GM23248 (cell line): ENCODE measurements at regions not wholly inside any gene's neighbourhood (a gene's known extent, or its start where the extent isn't known, plus 50 kb on each side); places are given as distances from the start of the nearest gene placed in this dataset.

Source experiments
- DNase-seq: peaks from one replicate; pipeline ENCODE4 v3.0.0-alpha.2; 2015
- H2AFZ ChIP-seq: fragments of 200-600 bp; sonication (generic); 2 replicates; pipeline ENCODE4 v1.6.1; 2016; ENCODE audit warnings: antibody characterized with exemption
- H3F3A ChIP-seq: fragments of 200-600 bp; sonication (generic); 2 replicates; pipeline ENCODE4 v1.6.1; 2016; ENCODE audit warnings: mild to moderate bottlenecking, antibody characterized with exemption, mixed run types; ENCODE audit not compliant: insufficient read depth
- H3K27ac ChIP-seq: fragments of 200-600 bp; sonication (generic); 2 replicates; pipeline ENCODE4 v1.5.1; 2016; ENCODE audit warnings: mild to moderate bottlenecking
- H3K27me3 ChIP-seq: fragments of 200-600 bp; sonication (generic); replicated peaks from 2 replicates; pipeline ENCODE4 v1.6.1; 2016; ENCODE audit warnings: mild to moderate bottlenecking; ENCODE audit not compliant: insufficient read depth
- H3K36me3 ChIP-seq: fragments of 200-600 bp; sonication (generic); 2 replicates; pipeline ENCODE4 v1.6.1; 2016; ENCODE audit warnings: low read depth, mild to moderate bottlenecking
- H3K4me1 ChIP-seq: fragments of 200-600 bp; sonication (generic); 2 replicates; pipeline ENCODE4 v1.6.1; 2016; ENCODE audit warnings: mild to moderate bottlenecking; ENCODE audit not compliant: insufficient read depth
- H3K4me2 ChIP-seq: fragments of 200-600 bp; sonication (generic); one replicate; pipeline ENCODE4 v1.6.1; 2016; ENCODE audit warnings: mild to moderate bottlenecking; ENCODE audit not compliant: unreplicated experiment
- H3K4me3 ChIP-seq: fragments of 200-600 bp; sonication (generic); 2 replicates; pipeline ENCODE4 v1.5.1; 2016; ENCODE audit warnings: mild to moderate bottlenecking
- H3K79me2 ChIP-seq: fragments of 200-600 bp; sonication (generic); 2 replicates; pipeline ENCODE4 v1.6.1; 2016; ENCODE audit warnings: mild to moderate bottlenecking; ENCODE audit not compliant: insufficient read depth
- H3K9ac ChIP-seq: fragments of 200-600 bp; sonication (generic); 2 replicates; pipeline ENCODE4 v1.6.1; 2016; ENCODE audit warnings: mild to moderate bottlenecking
- H3K9me2 ChIP-seq: fragments of 200-600 bp; sonication (generic); 2 replicates; pipeline ENCODE4 v1.6.1; 2016; ENCODE audit warnings: mixed run types, mild to moderate bottlenecking, moderate library complexity; ENCODE audit not compliant: insufficient read depth
- H3K9me3 ChIP-seq: fragments of 200-600 bp; sonication (generic); one replicate; pipeline ENCODE4 v1.6.1; 2017; ENCODE audit warnings: low read depth
- H4K20me1 ChIP-seq: fragments of 200-600 bp; sonication (generic); 2 replicates; pipeline ENCODE4 v1.6.0; 2016; ENCODE audit not compliant: insufficient read depth
- EZH2 ChIP-seq: fragments of 200-600 bp; sonication (generic); IDR thresholded peaks from 2 replicates; pipeline ENCODE4 v1.6.1; 2018; ENCODE audit warnings: antibody characterized with exemption, mild to moderate bottlenecking; ENCODE audit not compliant: insufficient read depth, poor library complexity, severe bottlenecking
- EZH2phosphoT487 ChIP-seq: fragments of 200-600 bp; sonication (generic); IDR thresholded peaks from 2 replicates; pipeline ENCODE4 v1.6.1; 2018; ENCODE audit warnings: antibody characterized with exemption, moderate library complexity, mild to moderate bottlenecking, low read depth; ENCODE audit not compliant: insufficient read depth
- WGBS, 2 experiments: methylation state at CpG; one replicate each; pipeline ENCODE4 v1.1.6; 2015 to 2017; ENCODE audit warnings: low lambda C conversion rate in 2 of 2, low coverage in 1 of 2; ENCODE audit errors: missing lambda C conversion rate in 2 of 2; 5-methylcytosine and 5-hydroxymethylcytosine counted together
- in situ Hi-C: fragments of 300-500 bp; cut with MboI; formaldehyde crosslinking; loops from 2 replicates; pipeline ENCODE4 v1.15.0; 2020

DNA sequence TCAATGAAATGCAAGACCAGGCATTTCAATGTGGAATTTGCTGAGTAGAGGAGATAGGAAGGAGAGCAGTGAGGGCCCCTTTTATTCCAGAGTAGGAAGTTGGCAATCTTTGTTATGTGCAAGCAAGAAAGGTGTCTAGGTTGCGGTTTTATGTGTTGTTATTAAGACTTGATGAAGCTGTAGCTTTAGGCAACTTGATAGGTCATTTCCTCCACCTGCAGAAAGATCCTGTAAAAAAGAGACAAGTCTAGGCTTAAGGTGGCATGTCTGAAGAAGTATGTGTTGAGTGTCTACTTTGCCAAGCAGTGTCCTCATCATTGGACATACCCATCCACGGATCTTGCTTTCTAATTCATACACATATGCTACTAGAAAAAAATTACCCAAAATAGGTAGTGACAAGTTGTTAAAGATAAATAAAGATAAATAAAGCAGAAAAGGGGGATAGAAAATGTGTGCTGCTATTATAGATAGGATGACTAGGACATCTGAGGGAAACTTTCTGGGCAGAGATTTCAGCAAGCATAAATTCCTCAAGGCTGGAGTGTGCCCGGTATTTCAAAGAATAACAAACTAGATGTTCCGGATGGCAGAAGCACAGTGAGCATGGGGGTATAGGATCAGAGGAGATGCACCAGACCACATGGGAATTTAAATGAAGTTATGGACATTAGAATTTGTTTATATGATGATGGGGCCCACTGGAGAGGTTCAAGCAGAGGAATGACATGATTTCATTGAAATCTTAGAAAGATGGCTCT, 335.0 kb downstream of the TGFB2 start:
- TF ChIP-seq EZH2phosphoT487, result no peak
- no peak for TF ChIP-seq EZH2
- H3K9ac ChIP-seq, result no peak overlapping the region
- H3K79me2 ChIP-seq, result no peaks in the 10 kb centered on the region
- peaks cover 7% of the 10 kb centered on the region for H3K4me1 ChIP-seq
- H3K27ac ChIP-seq, result no peak overlapping the region
- no peak overlapping the region for H3K4me3 ChIP-seq
- H3K27me3 ChIP-seq, result peaks cover 20% of the 10 kb centered on the region
- no peaks in the 10 kb centered on the region for H3K9me2 ChIP-seq
- no peak overlapping the region for H3K4me2 ChIP-seq
- H2AFZ ChIP-seq, result no peak overlapping the region
- 87 to 91% methylated on average over 4 of the region's 4 CpGs for WGBS, 2 experiments
- no peaks in the 10 kb centered on the region for H3K9me3 ChIP-seq
- DNase-seq, result no peak
- no peaks in the 10 kb centered on the region for H3K36me3 ChIP-seq
- H3F3A ChIP-seq, result no peaks in the 10 kb centered on the region
- no peaks in the 10 kb centered on the region for H4K20me1 ChIP-seq
- in situ Hi-C loops, result no loop called here

GRCh38 chr1:218683242-218683641, 338.1 kb downstream of the TGFB2 start:
- Histone ChIP-seq H3K4me2 (no peak overlapping the region), H4K20me1 (no peaks in the 10 kb centered on the region), H3K27me3 (peaks cover 21% of the 10 kb centered on the region), H3K4me3 (no peak overlapping the region), H3K4me1 (peaks cover 10% of the 10 kb centered on the region), H3K9ac (no peak overlapping the region), H3K9me2 (no peaks in the 10 kb centered on the region), H3K36me3 (no peaks in the 10 kb centered on the region), H3K9me3 (no peaks in the 10 kb centered on the region), H3F3A (0 out of 2 replicates have a peak, but pooled peaks cover 6% of the 10 kb centered on the region), H2AFZ (no peak overlapping the region), H3K79me2 (no peaks in the 10 kb centered on the region), H3K27ac (no peak overlapping the region)
- TF ChIP-seq EZH2phosphoT487 (no peak), EZH2 (no peak)
- in situ Hi-C loops, result no loop called here
- DNase-seq, result no peak
- WGBS, 2 experiments, result 68 to 82% methylated on average over 2 of the region's 2 CpGs

GRCh38 chr1:218686258-218686657, 341.1 kb downstream of the TGFB2 start:
- no peak overlapping the region for H2AFZ ChIP-seq
- peaks cover 3% of the 10 kb centered on the region; the same call in 1 of the 2 replicates for H3K4me1 ChIP-seq
- no peak overlapping the region for H3K4me3 ChIP-seq
- no peaks in the 10 kb centered on the region for H3K9me2 ChIP-seq
- 0 out of 2 replicates have a peak, but pooled peaks cover 6% of the 10 kb centered on the region for H3F3A ChIP-seq
- no peaks in the 10 kb centered on the region for H3K79me2 ChIP-seq
- no peaks in the 10 kb centered on the region for H3K9me3 ChIP-seq
- TF ChIP-seq EZH2phosphoT487, result peak; percentile 96
- no peak for TF ChIP-seq EZH2
- H4K20me1 ChIP-seq, result no peaks in the 10 kb centered on the region
- in situ Hi-C loops, result no loop called here
- no peaks in the 10 kb centered on the region for H3K36me3 ChIP-seq
- no peak overlapping the region for H3K9ac ChIP-seq
- H3K27ac ChIP-seq, result no peak overlapping the region
- peak; percentile 72 for DNase-seq
- H3K27me3 ChIP-seq, result peaks cover 40% of the 10 kb centered on the region
- no peak overlapping the region for H3K4me2 ChIP-seq

DNA sequence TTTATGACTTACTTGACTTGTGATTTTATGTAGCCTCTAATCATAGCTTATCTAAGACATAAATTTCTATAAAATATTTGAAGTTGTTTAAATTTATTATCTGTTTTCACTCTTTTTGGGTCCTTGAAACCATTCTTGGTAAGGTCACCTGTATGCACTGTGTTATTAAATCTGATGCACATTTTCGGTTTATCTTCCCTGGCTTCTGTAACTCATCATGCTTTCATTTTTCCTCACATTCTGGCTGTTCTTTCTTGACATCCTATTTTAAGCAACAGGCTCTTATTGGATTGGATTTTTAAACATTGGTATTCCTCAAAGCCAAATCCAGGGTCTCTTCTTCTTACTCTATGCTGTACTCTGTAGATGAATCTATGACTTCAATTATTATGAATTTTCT, 341.6 kb downstream of the TGFB2 start:
- TF ChIP-seq EZH2, result no peak
- no peak for TF ChIP-seq EZH2phosphoT487
- Histone ChIP-seq H3K9ac (no peak overlapping the region), H3K27me3 (peaks cover 39% of the 10 kb centered on the region), H3K4me1 (peaks cover 3% of the 10 kb centered on the region; the same call in 1 of the 2 replicates), H3K9me2 (no peaks in the 10 kb centered on the region), H3K4me2 (no peak overlapping the region), H3K9me3 (no peaks in the 10 kb centered on the region), H3K4me3 (no peak overlapping the region), H3K27ac (no peak overlapping the region), H4K20me1 (no peaks in the 10 kb centered on the region), H3F3A (0 out of 2 replicates have a peak, but pooled peaks cover 6% of the 10 kb centered on the region), H3K36me3 (no peaks in the 10 kb centered on the region), H3K79me2 (no peaks in the 10 kb centered on the region), H2AFZ (no peak overlapping the region)
- in situ Hi-C loops, result no loop called here
- no peak for DNase-seq
- 57 to 64% methylated on average over 1 of the region's 1 CpG for WGBS, 2 experiments

- Histone ChIP-seq H2AFZ (no peak overlapping the region), H3K9ac (no peak overlapping the region), H3K4me1 (no peaks in the 10 kb centered on the region), H3K4me3 (no peak overlapping the region), H3K27me3 (peaks cover 49% of the 10 kb centered on the region), H3K36me3 (no peaks in the 10 kb centered on the region), H3K27ac (no peak overlapping the region), H4K20me1 (no peaks in the 10 kb centered on the region), H3K9me2 (no peaks in the 10 kb centered on the region), H3K9me3 (no peaks in the 10 kb centered on the region), H3F3A (no peaks in the 10 kb centered on the region), H3K79me2 (no peaks in the 10 kb centered on the region), H3K4me2 (no peak overlapping the region)
- TF ChIP-seq EZH2phosphoT487, result no peak
- TF ChIP-seq EZH2, result no peak
- DNase-seq, result no peak
- in situ Hi-C loops, result no loop called here
- WGBS, 2 experiments, result 78 to 89% methylated on average over 2 of the region's 2 CpGs
Observed at GRCh38 chr1:218692808-218693207, 347.7 kb downstream of the TGFB2 start.
